ENCODE measurements at regions not wholly inside any gene's neighbourhood (a gene's known extent, or its start where the extent isn't known, plus 50 kb on each side); places are given as distances from the start of the nearest gene placed in this dataset.

- DNase-seq, result no peak
These were observed 63.6 kb upstream of the FZD8 start for GRCh38 chr10:35705671-35706070.

- DNase-seq, result no peak
These were observed 63.0 kb upstream of the FZD8 start for GRCh38 chr10:35705051-35705450.

- DNase-seq, result no peak
These were observed 62.3 kb upstream of the FZD8 start for GRCh38 chr10:35704401-35704800.

- no peak for DNase-seq
These were observed 58.4 kb upstream of the FZD8 start for GRCh38 chr10:35700487-35700882.

GRCh38 chr10:35699848-35700486 is 57.9 kb upstream of the FZD8 start:
- DNase-seq, result no peak

- no peak for DNase-seq
These were observed 54.5 kb upstream of the FZD8 start for GRCh38 chr10:35696392-35697287.

- no peak for DNase-seq
These were observed 51.7 kb upstream of the FZD8 start for GRCh38 chr10:35693800-35694199.
